ENCODE measurements at regions not wholly inside any gene's neighbourhood (a gene's known extent, or its start where the extent isn't known, plus 50 kb on each side); places are given as distances from the start of the nearest gene placed in this dataset.
A peak's percentile ranks its signal among the peaks of the same experiment; 100 is the strongest.

GRCh38 chr13:33480561-33480960, 195.0 kb upstream of the STARD13 start:
- no peak for TF ChIP-seq CTCF (IDR thresholded peaks at IDR 0.05)
- Histone ChIP-seq H3K27me3 (ENCODE audit: low read depth) (no peaks in the 10 kb centered on the region), H3K4me1 (no peaks in the 10 kb centered on the region), H3K27ac (no peak overlapping the region), H3K4me3 (no peak overlapping the region), H3K9me3 (peaks cover 8% of the 10 kb centered on the region), H3K36me3 (no peaks in the 10 kb centered on the region)
- intact Hi-C loops (cut with DNase I) = no loop called here
- DNase-seq (no peak), ATAC-seq (no peak)

- H3K9me3 ChIP-seq = no peaks in the 10 kb centered on the region
- peaks cover 13% of the 10 kb centered on the region for H3K4me1 ChIP-seq
- ATAC-seq (no peak), DNase-seq (no peak)
- H3K4me3 ChIP-seq = no peak overlapping the region
- TF ChIP-seq CTCF (IDR thresholded peaks at IDR 0.05) = no peak
- no peaks in the 10 kb centered on the region for H3K36me3 ChIP-seq
- H3K27ac ChIP-seq = no peak overlapping the region
- no peaks in the 10 kb centered on the region for H3K27me3 ChIP-seq (ENCODE audit: low read depth)
- intact Hi-C loops (cut with DNase I) = no loop called here
These were observed 197.9 kb upstream of the STARD13 start for GRCh38 chr13:33483471-33483870.

GRCh38 chr13:33485247-33485646, 199.7 kb upstream of the STARD13 start:
- no peak overlapping the region for H3K27ac ChIP-seq
- ATAC-seq (no peak), DNase-seq (no peak)
- H3K27me3 ChIP-seq (ENCODE audit: low read depth) = no peaks in the 10 kb centered on the region
- H3K4me1 ChIP-seq = peaks cover 13% of the 10 kb centered on the region
- no peaks in the 10 kb centered on the region for H3K9me3 ChIP-seq
- no peak overlapping the region for H3K4me3 ChIP-seq
- H3K36me3 ChIP-seq = no peaks in the 10 kb centered on the region
- no peak for TF ChIP-seq CTCF (IDR thresholded peaks at IDR 0.05)
- intact Hi-C loops (cut with DNase I) = no loop called here

GRCh38 chr13:33487575-33488243, 202.2 kb upstream of the STARD13 start:
- peak overlapping the region; percentile 19 for H3K27ac ChIP-seq
- intact Hi-C loops (cut with DNase I) = no loop called here
- H3K9me3 ChIP-seq = no peaks in the 10 kb centered on the region
- H3K4me1 ChIP-seq = peaks cover 13% of the 10 kb centered on the region
- DNase-seq (no peak), ATAC-seq (peak; percentile 83 to 85)
- TF ChIP-seq CTCF (IDR thresholded peaks at IDR 0.05) = peak; percentile 51
- peak overlapping the region; percentile 10 for H3K4me3 ChIP-seq
- H3K36me3 ChIP-seq = no peaks in the 10 kb centered on the region
- H3K27me3 ChIP-seq (ENCODE audit: low read depth) = no peaks in the 10 kb centered on the region

- no peak for ATAC-seq
- TF ChIP-seq CTCF (IDR thresholded peaks at IDR 0.05) = no peak
These were observed 204.0 kb upstream of the STARD13 start for GRCh38 chr13:33489563-33489962.

More at GRCh38 chr13:33489563-33489962, 204.0 kb upstream of the STARD13 start:
- DNase-seq = no peak
- no peaks in the 10 kb centered on the region for H3K36me3 ChIP-seq
- H3K27me3 ChIP-seq (ENCODE audit: low read depth) = no peaks in the 10 kb centered on the region
- H3K4me1 ChIP-seq = peaks cover 20% of the 10 kb centered on the region
- no peak overlapping the region for H3K4me3 ChIP-seq
- H3K9me3 ChIP-seq = no peaks in the 10 kb centered on the region
- H3K27ac ChIP-seq = no peak overlapping the region
- intact Hi-C loops (cut with DNase I) = no loop called here

Data from lower lobe of right lung (tissue), 2 donors.